ENCODE measurements at regions not wholly inside any gene's neighbourhood (a gene's known extent, or its start where the extent isn't known, plus 50 kb on each side); places are given as distances from the start of the nearest gene placed in this dataset.

DNA sequence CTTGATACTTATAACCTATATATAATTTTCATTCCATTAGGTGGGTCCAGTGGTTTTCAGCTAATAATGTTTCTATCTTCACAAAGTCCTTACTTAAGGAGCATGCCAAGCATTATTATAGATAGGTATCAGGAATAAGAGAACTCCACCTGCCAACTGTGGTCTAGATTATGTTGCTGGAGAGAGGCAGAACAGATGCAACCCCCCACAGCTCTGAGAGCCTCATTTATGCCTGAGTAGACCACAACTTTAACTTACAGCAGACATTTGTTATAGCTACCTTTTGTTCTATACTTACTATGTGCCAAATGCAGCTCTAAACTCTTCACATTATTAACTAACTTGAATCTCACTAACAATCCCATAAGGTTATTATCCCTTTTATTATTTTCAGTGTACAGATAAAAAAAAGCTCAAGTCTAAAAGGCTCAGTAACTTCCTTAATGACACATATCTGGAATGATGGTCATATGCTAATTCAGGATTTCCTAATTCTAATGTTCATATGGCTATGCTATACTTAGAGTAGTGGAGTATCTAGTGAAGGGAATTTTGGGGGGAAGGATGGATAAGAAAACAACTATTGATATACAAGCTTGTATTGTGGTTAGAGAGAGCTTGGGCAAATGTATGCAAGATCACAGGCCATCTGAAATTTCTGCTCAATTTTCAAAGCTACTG lies 119.1 kb upstream of the RND3 start:
- no peaks in the 10 kb centered on the region for H3K9me3 ChIP-seq (ENCODE audit: control insufficient read depth in 2 of 2, low read length in 2 of 2)
- H3K9ac ChIP-seq (ENCODE audit: low read length in 2 of 2), result no peak overlapping the region
- no peaks in the 10 kb centered on the region for H3K36me3 ChIP-seq (ENCODE audit: control insufficient read depth in 2 of 2, insufficient read depth in 2 of 2, low read length in 2 of 2)
- no peak overlapping the region for H3K27ac ChIP-seq (ENCODE audit: low read length)
- no peaks in the 10 kb centered on the region for H3K27me3 ChIP-seq (ENCODE audit: control insufficient read depth in 1 of 2, insufficient read depth in 2 of 2, low read length in 2 of 2)
- H3K4me1 ChIP-seq (ENCODE audit: control insufficient read depth, insufficient read depth, low read length), result no peaks in the 10 kb centered on the region
- no peak overlapping the region for H3K4me3 ChIP-seq (ENCODE audit: low read length in 2 of 2)

GRCh38 chr2:150605664-150606063 lies 118.2 kb upstream of the RND3 start:
- H3K4me1 ChIP-seq (ENCODE audit: control insufficient read depth, insufficient read depth, low read length), result no peaks in the 10 kb centered on the region
- H3K27ac ChIP-seq (ENCODE audit: low read length), result no peak overlapping the region
- no peaks in the 10 kb centered on the region for H3K36me3 ChIP-seq (ENCODE audit: control insufficient read depth in 2 of 2, insufficient read depth in 2 of 2, low read length in 2 of 2)
- no peaks in the 10 kb centered on the region for H3K27me3 ChIP-seq (ENCODE audit: control insufficient read depth in 1 of 2, insufficient read depth in 2 of 2, low read length in 2 of 2)
- H3K4me3 ChIP-seq (ENCODE audit: low read length in 2 of 2), result no peak overlapping the region
- H3K9ac ChIP-seq (ENCODE audit: low read length in 2 of 2), result no peak overlapping the region
- no peaks in the 10 kb centered on the region for H3K9me3 ChIP-seq (ENCODE audit: control insufficient read depth in 2 of 2, low read length in 2 of 2)

DNA sequence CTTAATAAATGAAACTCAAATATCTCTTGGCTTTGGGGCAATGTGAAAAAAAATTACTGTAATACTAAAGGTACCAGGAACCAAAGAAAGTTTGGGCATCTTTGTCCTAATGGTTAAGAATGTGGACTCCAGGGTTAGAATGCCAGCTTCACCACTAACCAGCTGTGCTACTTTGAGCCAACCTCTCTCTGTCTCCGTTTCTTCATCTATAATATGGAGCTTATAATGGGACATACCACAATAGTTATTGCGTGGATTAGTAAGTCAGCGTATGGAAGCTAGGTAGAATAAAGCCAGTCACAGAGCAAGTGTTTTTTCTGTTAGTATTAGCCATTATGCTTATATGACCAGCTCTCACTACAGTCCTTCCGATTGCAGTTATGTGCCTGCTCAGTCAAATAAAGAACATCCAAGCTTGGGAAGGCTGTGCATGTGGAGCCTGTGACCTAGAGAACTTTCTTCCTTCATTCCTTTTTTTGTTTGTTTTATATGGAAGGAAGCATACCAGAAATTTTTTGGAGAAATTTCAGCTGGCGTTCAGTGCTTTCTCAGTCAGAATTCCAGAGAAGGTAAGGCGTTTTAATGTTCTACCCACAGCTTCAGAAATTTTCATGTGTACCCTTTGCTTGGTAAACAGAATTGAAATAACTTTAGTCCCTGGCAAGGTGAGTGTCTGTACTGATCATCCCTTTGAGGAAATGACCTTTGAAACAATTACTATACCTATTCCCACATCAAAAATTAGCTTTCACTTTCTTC lies 114.0 kb upstream of the RND3 start:
- no peak overlapping the region for H3K27ac ChIP-seq (ENCODE audit: low read length)
- H3K9ac ChIP-seq (ENCODE audit: low read length in 2 of 2), result no peak overlapping the region
- no peaks in the 10 kb centered on the region for H3K4me1 ChIP-seq (ENCODE audit: control insufficient read depth, insufficient read depth, low read length)
- no peaks in the 10 kb centered on the region for H3K36me3 ChIP-seq (ENCODE audit: control insufficient read depth in 2 of 2, insufficient read depth in 2 of 2, low read length in 2 of 2)
- H3K4me3 ChIP-seq (ENCODE audit: low read length in 2 of 2), result peak overlapping the region in 1 of 2 donors; percentile 9
- H3K27me3 ChIP-seq (ENCODE audit: control insufficient read depth in 1 of 2, insufficient read depth in 2 of 2, low read length in 2 of 2), result no peaks in the 10 kb centered on the region
- H3K9me3 ChIP-seq (ENCODE audit: control insufficient read depth in 2 of 2, low read length in 2 of 2), result no peaks in the 10 kb centered on the region

- no peak overlapping the region for H3K9ac ChIP-seq (ENCODE audit: low read length in 2 of 2)
- H3K27me3 ChIP-seq (ENCODE audit: control insufficient read depth in 1 of 2, insufficient read depth in 2 of 2, low read length in 2 of 2), result no peaks in the 10 kb centered on the region
- no peaks in the 10 kb centered on the region for H3K4me1 ChIP-seq (ENCODE audit: control insufficient read depth, insufficient read depth, low read length)
- no peaks in the 10 kb centered on the region for H3K36me3 ChIP-seq (ENCODE audit: control insufficient read depth in 2 of 2, insufficient read depth in 2 of 2, low read length in 2 of 2)
- H3K4me3 ChIP-seq (ENCODE audit: low read length in 2 of 2), result no peak overlapping the region
- no peaks in the 10 kb centered on the region for H3K9me3 ChIP-seq (ENCODE audit: control insufficient read depth in 2 of 2, low read length in 2 of 2)
- no peak overlapping the region for H3K27ac ChIP-seq (ENCODE audit: low read length)
These were observed 112.4 kb upstream of the RND3 start for GRCh38 chr2:150599889-150600288.

DNA sequence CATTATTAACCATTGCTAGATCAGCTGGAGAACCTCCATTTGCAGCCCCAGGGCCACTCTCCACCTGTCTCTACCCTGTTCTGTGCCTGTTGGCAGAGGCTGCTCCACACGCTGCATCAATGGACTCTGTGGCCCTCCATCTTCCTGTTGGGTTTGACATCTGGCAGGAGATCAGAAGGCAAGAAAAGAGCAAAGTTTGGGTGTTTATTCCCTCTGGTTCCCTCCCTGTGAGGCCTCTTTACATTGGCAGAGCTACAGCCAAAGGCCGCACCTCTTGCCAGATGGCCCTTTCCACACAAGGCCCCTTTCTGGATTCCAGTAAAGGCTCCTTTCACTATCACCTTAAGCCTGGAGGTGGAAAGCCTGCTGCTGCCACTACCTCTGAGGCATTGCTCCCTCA lies 110.9 kb upstream of the RND3 start:
- Histone ChIP-seq H3K36me3 (ENCODE audit: control insufficient read depth in 2 of 2, insufficient read depth in 2 of 2, low read length in 2 of 2) (no peaks in the 10 kb centered on the region), H3K27ac (ENCODE audit: low read length) (no peak overlapping the region), H3K9me3 (ENCODE audit: control insufficient read depth in 2 of 2, low read length in 2 of 2) (no peaks in the 10 kb centered on the region), H3K27me3 (ENCODE audit: control insufficient read depth in 1 of 2, insufficient read depth in 2 of 2, low read length in 2 of 2) (no peaks in the 10 kb centered on the region), H3K4me3 (ENCODE audit: low read length in 2 of 2) (no peak overlapping the region), H3K4me1 (ENCODE audit: control insufficient read depth, insufficient read depth, low read length) (no peaks in the 10 kb centered on the region), H3K9ac (ENCODE audit: low read length in 2 of 2) (no peak overlapping the region)

GRCh38 chr2:150595803-150596470 lies 108.5 kb upstream of the RND3 start:
- no peak overlapping the region for H3K27ac ChIP-seq (ENCODE audit: low read length)
- H3K9ac ChIP-seq (ENCODE audit: low read length in 2 of 2), result no peak overlapping the region
- no peak overlapping the region for H3K4me3 ChIP-seq (ENCODE audit: low read length in 2 of 2)
- no peaks in the 10 kb centered on the region for H3K9me3 ChIP-seq (ENCODE audit: control insufficient read depth in 2 of 2, low read length in 2 of 2)
- no peaks in the 10 kb centered on the region for H3K27me3 ChIP-seq (ENCODE audit: control insufficient read depth in 1 of 2, insufficient read depth in 2 of 2, low read length in 2 of 2)
- no peaks in the 10 kb centered on the region for H3K36me3 ChIP-seq (ENCODE audit: control insufficient read depth in 2 of 2, insufficient read depth in 2 of 2, low read length in 2 of 2)
- H3K4me1 ChIP-seq (ENCODE audit: control insufficient read depth, insufficient read depth, low read length), result no peaks in the 10 kb centered on the region

DNA sequence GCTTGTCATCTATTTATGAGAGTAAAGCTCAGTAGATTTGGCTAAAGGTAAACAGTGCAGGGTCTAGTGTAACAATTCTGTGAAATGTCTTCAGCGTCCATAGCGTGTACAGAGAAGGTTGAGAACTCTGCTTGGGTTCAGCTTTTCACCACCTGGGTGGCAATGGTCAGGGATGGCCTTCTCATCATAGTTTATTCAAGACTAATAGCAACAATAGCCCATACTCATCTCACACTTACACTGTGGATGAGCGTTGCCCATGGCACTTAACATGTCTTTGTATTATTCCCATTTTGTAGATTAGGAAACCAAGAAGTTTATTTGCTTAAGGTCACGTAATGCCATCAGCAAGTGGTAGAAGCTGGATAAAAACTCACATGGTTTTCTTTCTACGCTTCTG lies 106.8 kb upstream of the RND3 start:
- Histone ChIP-seq H3K27me3 (ENCODE audit: control insufficient read depth in 1 of 2, insufficient read depth in 2 of 2, low read length in 2 of 2) (no peaks in the 10 kb centered on the region), H3K9ac (ENCODE audit: low read length in 2 of 2) (no peak overlapping the region), H3K9me3 (ENCODE audit: control insufficient read depth in 2 of 2, low read length in 2 of 2) (no peaks in the 10 kb centered on the region), H3K36me3 (ENCODE audit: control insufficient read depth in 2 of 2, insufficient read depth in 2 of 2, low read length in 2 of 2) (no peaks in the 10 kb centered on the region), H3K4me1 (ENCODE audit: control insufficient read depth, insufficient read depth, low read length) (no peaks in the 10 kb centered on the region), H3K4me3 (ENCODE audit: low read length in 2 of 2) (no peak overlapping the region), H3K27ac (ENCODE audit: low read length) (no peak overlapping the region)

- H3K9ac ChIP-seq (ENCODE audit: low read length in 2 of 2), result no peak overlapping the region
- no peaks in the 10 kb centered on the region for H3K27me3 ChIP-seq (ENCODE audit: control insufficient read depth in 1 of 2, insufficient read depth in 2 of 2, low read length in 2 of 2)
- H3K4me3 ChIP-seq (ENCODE audit: low read length in 2 of 2), result no peak overlapping the region
- H3K36me3 ChIP-seq (ENCODE audit: control insufficient read depth in 2 of 2, insufficient read depth in 2 of 2, low read length in 2 of 2), result no peaks in the 10 kb centered on the region
- no peaks in the 10 kb centered on the region for H3K9me3 ChIP-seq (ENCODE audit: control insufficient read depth in 2 of 2, low read length in 2 of 2)
- H3K27ac ChIP-seq (ENCODE audit: low read length), result no peak overlapping the region
- no peaks in the 10 kb centered on the region for H3K4me1 ChIP-seq (ENCODE audit: control insufficient read depth, insufficient read depth, low read length)
These were observed 104.2 kb upstream of the RND3 start for GRCh38 chr2:150591496-150592285.

DNA sequence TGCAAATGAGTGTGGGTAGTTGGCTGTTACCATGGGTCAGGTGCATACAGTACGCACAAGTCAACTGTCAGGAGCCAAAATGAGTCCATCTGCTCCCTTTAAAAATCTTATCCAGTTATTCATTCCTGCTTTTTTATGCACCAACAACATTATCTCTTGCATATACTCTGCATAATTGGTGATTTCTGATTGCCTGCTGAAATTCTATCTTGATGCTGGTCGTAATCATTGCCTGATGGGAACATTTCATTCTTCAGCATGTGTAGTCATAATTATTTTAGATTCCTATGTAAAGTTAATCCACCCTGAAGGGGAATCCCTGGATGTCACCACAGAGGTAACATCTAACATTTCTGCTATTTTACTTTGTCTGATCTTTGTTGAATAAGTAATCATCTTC lies 102.2 kb upstream of the RND3 start:
- Histone ChIP-seq H3K9ac (ENCODE audit: low read length in 2 of 2) (no peak overlapping the region), H3K4me1 (ENCODE audit: control insufficient read depth, insufficient read depth, low read length) (no peaks in the 10 kb centered on the region), H3K4me3 (ENCODE audit: low read length in 2 of 2) (no peak overlapping the region), H3K27me3 (ENCODE audit: control insufficient read depth in 1 of 2, insufficient read depth in 2 of 2, low read length in 2 of 2) (no peaks in the 10 kb centered on the region), H3K9me3 (ENCODE audit: control insufficient read depth in 2 of 2, low read length in 2 of 2) (no peaks in the 10 kb centered on the region), H3K27ac (ENCODE audit: low read length) (no peak overlapping the region), H3K36me3 (ENCODE audit: control insufficient read depth in 2 of 2, insufficient read depth in 2 of 2, low read length in 2 of 2) (no peaks in the 10 kb centered on the region)

DNA sequence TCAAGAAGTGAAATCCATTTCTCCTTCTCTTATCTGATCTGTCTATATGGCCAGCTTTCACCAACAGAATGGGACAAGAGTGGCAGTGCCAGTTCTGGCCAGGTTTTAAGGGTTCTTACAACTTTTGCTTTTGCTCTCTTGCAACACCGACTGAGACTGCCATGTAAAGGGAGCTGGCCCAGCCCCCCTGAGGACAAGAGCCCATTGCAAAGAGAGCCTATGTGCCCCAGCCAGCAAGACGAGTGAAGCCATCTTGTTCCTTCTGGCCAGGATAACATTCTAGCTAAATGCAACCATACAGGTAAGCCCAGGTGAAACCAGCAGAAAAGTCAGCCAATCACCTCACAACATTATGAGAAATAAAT lies 101.0 kb upstream of the RND3 start:
- H3K9me3 ChIP-seq (ENCODE audit: control insufficient read depth in 2 of 2, low read length in 2 of 2), result no peaks in the 10 kb centered on the region
- no peak overlapping the region for H3K9ac ChIP-seq (ENCODE audit: low read length in 2 of 2)
- no peaks in the 10 kb centered on the region for H3K27me3 ChIP-seq (ENCODE audit: control insufficient read depth in 1 of 2, insufficient read depth in 2 of 2, low read length in 2 of 2)
- no peaks in the 10 kb centered on the region for H3K36me3 ChIP-seq (ENCODE audit: control insufficient read depth in 2 of 2, insufficient read depth in 2 of 2, low read length in 2 of 2)
- H3K4me1 ChIP-seq (ENCODE audit: control insufficient read depth, insufficient read depth, low read length), result no peaks in the 10 kb centered on the region
- no peak overlapping the region for H3K27ac ChIP-seq (ENCODE audit: low read length)
- H3K4me3 ChIP-seq (ENCODE audit: low read length in 2 of 2), result no peak overlapping the region

All from stomach smooth muscle (tissue), 2 donors.